Hepatic stellate cell (primary cell): ENCODE measurements at regions not wholly inside any gene's neighbourhood (a gene's known extent, or its start where the extent isn't known, plus 50 kb on each side); places are given as distances from the start of the nearest gene placed in this dataset.
A peak's percentile ranks its signal among the peaks of the same experiment; 100 is the strongest.
"Not testable (repeated sequence)": the region's sequence is repeated elsewhere in the genome, so short reads cannot be mapped to it uniquely, and the experiment has no call there.

Experiments
- DNase-seq: peaks from one replicate; pipeline ENCODE4 v3.0.0; 2011; ENCODE audit warnings: low spot score

DNA sequence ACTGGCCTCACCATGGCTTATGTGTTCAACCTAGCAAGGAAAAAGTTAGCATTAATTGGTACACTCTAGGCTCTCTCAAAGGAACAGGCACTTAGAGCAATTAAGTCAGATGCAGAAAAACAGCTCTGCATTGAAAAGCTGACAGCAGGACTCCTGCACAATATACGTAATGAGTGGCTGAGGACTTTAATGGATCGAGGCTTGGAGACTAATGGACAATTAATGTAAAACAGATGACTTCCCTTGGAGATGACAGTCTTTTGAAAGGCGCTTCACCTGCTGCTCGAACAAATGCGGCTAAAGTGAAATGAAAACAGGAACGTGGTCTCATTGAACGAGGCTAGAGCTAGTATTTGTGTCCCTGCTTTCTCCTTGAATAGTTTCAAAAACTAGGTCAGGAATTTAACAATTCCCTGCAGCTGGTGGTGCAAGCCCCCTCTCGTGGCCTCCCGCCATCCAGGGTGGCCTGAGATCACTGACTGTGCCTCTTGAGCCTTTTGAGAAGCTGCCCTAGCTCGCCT lies 137.1 kb downstream of the ELOVL4 start:
- DNase-seq, result no peak

DNA sequence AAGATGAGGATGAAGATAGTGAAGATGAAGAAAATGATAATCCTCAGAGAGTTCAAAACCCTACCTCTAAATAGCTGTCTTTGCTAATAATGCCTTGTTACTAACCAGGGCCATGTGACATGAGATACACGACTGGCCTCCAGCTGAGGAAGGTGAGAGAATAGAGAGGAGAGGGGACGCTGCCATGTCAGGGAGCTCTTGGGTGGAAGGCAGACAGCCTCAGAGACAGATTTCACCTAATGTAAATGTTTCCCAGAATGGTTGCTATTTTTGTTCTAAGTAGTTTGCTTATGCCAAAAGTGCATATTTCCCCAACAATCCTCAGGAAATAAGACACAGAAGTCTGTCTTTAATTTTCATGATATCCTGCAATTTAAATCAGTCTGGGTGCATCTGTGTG lies 138.4 kb downstream of the ELOVL4 start:
- no peak for DNase-seq

DNA sequence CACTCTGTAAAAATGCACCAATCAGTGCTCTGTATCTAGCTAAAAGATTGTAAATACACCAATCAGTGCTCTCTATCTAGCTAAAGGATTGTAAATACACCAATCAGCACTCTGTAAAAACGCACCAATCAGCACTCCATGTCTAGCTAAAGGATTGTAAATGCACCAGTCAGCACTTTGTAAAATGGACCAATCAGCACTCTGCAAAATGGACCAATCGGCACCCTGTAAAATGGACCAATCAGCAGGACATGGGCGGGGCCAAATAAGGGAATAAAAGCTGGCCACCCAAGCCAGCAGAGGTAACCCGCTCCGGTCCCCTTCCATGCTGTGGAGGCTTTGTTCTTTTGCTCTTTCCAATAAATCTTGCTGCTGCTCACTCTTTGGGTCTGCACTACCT lies 140.7 kb downstream of the ELOVL4 start:
- DNase-seq, result not testable (repeated sequence)

DNA sequence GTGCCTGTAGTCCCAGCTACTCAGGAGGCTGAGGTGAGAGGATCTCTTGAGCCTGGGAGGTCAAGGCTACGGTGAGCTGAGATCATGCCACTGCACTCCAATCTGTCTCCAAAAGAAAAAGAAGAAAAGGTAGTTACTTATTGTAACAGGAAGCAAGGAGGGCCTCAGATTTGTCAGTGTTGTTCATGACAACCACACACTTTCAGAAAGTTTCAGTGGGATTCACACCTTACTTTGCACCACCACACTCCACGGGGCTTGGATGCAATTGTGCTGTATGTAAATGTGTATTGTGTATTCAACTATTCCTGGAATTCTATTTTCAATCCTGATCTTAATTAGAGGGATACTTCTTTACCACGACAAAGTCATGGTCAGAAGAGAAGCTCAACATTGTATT lies 142.6 kb downstream of the ELOVL4 start:
- no peak for DNase-seq

DNA sequence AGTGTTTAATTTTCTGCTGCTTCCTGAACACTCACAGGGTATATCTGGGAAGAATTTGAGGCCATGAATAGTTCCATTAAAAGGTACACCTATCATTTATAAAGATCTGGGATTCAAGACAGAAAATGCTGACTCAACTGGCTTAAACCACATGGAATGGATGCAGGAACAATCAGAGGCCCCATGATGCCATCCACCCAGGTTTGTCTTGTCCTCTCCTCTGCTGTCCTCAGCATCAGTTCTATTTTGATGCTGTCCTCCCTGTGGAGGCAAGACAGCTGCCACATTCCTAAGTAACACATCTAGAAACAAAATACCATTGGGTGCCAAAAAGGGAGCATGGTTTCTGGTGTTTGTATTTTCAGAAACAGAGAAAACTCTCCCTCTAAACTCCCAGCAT lies 143.4 kb downstream of the ELOVL4 start:
- DNase-seq, result no peak

DNA sequence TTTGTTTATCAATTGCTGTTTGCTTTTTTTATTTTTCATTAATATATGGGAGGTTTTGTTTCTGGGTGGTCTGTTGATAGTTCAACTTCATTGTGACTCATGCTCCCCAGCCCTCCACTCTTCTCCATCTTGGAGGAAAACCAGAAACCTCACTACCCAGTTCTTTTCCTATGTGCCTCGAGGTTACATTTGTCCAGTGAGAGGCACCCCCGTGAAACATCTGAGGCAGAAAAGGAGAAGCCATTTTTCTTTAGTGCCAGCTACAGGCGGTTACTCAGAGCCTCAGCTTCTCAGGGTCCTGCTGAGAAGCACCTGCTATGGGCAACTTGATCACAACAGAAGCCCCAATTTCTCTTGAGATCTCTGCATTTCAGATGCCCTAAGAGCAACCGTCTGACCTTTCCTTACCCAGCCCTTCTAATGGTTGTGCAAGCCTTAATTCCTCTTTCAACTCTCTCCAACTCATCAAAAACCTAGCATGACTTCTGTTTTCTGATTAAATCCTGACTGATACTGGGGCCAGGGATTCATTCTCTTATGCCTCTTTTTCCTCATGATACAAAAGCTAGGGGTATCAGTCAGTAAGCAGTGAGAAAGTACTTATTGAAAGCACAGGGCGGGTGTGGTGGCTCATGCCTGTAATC lies 144.6 kb downstream of the ELOVL4 start:
- no peak for DNase-seq

DNA sequence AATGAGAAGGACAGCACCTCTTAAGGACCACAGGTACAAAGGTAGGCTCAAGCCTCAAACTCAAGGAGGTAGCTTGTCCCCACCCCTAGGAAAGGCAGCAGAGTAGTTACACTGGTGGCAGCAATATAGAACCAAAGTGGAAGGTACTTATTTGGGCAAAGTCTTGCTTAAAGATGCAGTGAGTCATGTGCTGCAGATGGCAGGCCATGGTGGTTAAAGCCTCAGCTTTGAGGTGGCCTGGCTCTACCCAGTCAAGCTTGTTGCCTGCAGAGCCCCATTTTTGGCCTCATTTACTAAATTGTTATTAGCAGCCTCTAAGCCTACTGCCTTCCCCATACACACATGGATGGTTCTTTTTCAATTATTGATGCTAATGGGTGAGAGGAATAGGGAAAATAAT lies 146.0 kb downstream of the ELOVL4 start:
- no peak for DNase-seq

DNA sequence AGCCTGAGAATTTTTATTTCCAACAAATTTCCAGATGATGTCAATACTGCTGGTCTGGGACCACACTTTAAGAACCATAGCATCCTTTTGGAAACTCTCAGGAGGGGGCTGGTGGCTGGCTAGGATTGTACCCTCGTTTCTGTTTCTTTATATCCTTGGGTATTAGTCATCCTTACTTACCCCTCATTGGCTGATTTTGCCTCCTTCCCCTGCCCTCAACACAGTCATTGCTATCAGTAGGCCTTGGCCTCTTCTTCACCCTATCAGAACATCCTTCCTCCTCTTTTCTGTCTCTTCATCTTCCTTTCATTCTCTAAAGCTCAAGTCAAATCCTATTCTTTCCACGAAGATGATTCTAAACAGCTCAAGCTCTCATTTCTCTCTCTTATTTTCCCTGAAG lies 148.5 kb downstream of the ELOVL4 start:
- DNase-seq, result no peak

DNA sequence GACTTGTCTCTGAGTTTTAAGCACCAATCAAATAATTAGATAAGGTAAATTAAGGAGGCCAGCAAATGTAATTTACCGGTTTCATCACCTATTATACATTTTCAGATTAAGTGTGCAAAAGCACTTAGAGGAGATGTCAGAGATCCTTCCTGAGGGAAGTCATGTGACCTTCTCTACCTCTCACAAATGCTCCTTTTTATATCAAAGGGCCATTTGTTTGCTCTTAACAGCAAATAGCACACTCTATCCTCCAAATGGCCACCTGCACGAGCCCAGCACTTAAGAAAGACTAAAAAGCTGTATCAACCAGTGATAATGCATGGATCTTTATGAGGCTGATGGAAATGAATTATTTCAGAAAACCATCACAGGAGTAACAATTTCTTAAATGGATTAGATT lies 149.4 kb downstream of the ELOVL4 start:
- no peak for DNase-seq

DNA sequence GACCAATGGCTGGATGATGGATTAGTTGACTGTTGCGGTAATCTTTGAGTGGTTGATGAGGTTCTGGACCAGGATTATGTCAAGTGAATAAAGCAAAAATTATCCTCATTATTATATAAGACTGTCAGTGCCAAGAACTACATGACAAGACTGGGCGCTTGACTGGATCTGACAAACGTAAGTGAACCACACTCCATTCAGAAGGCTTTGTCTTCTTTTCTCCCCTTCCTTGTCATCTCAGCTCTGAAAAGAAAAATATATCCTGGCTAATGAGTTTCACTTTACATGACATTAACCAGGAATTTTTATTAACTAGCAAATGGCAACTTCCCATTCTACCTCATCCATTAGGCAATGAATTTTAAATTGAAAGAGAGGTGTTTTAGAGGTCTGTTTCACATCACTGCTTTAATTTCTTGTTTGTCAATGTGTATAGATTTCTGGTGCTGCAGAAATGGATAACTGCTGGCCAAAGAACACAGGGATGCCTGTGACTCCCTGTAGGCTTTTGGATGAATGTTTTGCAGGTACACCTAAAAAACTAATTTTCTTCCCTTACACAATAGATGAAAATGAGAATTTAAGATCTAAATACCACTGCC lies 150.1 kb downstream of the ELOVL4 start:
- no peak for DNase-seq

DNA sequence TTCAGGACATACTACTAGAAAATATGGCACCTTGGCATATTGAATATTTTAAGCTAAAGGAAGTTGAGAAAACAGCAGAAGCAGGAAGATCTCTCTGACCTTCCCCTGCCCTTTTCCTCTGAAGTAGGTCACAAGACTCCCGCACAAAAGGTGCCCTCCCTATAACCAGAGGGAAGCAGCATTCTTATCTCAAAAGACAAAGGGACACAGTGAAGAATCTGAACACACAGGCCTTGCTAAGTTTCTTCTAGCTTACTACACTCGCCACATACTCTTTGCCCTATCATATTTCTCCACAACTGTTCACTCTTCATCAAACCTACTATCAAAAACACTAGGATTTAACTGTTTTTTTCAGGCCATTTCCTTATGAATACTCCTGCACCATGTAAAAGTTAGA lies 151.2 kb downstream of the ELOVL4 start:
- DNase-seq, result no peak

DNA sequence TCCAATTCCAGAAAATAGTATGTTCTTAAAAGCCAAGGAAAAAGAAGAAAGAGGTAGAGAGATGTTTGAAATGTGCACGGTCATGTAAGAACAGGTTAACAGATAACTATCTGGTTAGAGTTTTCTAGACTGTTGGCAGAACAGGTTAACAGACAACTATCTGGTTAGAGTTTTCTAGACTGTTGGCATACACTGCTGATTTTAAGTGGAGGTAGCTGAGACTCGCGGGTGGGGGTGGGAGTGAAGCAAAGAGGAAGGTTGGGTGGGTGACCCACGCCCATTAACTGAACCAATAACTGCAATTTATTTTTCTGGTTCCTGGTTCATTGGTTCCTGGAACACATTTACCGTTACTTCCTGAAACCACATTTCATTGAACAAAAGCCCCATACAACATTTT lies 157.5 kb downstream of the ELOVL4 start:
- DNase-seq, result no peak

DNA sequence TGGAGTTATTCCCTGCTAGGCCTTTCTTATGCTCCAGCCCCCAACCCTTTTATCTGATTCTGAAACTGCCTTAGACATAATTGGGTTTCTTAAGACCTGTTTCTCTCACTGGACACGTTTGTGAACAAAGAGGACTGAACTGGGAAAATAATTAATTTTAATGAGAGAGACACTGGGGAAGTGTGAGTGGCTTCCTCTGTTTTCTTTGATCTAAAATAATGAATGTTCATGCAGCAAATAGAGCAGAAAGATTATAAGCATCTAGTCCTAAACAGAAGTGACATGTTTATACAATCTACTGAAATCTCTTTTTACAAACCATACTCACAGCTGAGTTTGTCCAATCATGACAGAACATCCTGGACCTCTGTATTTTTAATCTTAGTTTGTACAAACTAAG lies 157.6 kb downstream of the SH3BGRL2 start:
- DNase-seq, result no peak

DNA sequence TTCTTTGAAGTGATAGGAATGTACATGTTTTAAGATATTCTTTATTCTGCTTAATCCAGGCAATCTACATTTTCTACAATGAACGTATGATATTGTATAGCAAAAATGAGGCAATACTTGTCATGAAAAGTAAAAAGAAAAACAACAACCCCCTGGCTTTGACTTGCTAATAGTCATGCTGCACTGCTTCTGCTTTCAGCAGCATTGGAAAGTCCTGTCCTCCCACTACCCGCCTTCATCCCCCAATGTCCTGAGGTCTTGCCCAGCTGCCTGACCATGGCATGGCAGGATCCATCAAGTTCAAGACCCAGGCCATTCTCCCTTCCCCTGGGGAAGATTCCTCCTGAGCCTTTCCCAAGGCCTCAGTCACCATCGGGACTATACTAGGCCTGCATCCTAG lies 156.5 kb downstream of the SH3BGRL2 start:
- DNase-seq, result no peak

DNA sequence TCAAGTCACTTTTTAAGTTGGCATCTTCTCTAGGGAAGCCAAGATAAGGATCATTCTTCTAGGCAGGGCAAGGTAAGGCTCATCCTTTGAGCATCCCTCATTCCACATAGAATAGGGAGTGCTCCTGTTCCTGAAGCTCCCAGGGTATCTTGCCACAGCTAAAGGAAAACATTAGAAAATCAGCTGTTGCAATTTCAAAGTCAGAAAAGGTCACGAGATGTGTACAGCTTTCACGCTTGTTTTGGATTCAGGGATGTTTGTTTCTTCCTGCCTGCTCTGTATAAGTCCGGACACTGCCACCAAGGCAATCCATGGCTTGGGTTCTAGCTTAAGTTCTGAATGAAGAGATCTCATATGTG lies 153.2 kb downstream of the SH3BGRL2 start:
- no peak for DNase-seq

DNA sequence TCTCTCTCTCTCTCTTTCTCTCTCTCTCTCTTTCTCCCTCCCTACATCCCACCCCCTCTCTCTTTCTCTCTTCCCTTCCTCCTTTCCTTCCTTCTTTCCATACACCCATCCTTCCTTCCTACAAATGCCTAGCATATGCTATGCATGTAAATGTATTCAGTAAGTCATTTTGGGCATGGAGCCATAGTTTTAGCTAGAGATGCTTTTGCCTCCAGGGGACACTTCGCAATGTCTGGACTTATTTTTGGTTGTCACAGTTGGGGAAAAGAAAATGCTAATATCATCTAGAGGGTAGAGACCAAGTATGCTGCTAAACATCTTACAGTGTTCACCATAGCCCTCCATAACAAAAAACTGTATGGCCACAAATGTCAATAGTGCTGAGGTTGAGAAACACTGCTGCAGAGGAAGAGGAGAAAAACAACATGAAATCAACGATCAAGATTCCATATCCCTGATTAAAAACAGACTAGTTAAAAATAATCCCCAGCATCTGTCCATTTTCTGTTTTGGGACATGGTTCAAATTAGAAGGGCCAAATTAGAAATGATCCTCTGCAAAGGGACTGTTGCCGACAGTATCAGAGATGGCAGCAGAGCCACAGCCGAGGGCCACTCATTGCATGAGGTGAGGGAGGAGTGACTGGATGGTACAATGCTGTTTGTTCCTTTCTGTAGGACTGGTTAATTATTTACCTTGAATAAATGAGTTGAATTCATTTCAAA lies 152.7 kb downstream of the SH3BGRL2 start:
- DNase-seq, result no peak

DNA sequence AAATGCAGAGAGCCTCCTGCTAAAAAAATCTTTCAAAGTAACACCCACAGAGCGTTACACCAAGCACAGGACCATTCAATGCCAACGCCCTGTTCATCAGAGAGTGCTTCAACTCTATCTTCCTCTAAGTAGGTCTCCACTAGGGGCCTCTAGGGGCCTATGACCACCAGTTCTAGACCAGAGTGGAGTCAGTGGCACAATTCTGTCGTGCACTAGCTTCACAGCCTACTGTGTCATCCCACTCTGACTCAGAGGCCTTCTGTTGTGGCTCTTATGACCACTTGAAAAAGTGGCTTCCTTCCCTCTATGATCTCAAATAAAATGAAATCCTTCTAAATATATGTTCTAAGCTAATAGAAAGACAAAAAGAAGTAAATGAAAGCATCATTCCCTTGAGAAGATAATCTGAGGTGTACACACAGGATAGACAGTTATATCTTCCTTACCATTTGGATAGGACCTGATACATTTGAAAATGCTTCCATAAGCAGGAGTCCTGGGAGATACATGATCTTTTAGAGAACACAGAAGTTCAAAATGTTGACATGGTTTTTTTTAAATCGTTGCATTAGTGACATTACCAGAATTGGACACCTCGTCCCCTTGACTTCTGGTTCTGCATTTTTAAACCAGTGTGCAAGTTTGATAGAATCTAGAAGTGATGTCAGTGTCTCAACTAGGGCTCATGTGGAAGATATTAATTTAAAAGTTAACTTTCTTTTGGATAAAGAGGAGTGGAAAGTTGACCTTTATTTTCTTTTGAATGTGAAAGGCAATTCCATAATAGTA lies 151.9 kb downstream of the SH3BGRL2 start:
- no peak for DNase-seq

DNA sequence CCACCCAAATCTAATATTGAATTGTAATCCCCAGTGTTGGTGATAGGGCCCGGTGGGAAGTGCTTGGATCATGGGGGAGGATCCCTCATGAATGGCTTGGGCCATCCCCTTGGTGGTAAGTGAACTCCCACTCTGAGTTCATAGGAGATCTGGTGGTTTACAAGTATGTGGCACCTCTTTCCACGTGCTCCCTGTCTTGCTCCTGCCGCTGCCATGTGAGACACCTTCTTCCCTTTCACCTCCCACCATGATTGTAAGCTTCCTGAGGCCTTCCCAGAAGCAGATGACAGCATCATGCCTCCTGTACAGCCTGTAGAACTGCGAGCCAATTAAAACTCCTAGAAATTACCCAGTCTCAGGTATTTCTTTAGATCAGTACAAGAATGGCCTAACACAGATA lies 150.8 kb downstream of the SH3BGRL2 start:
- no peak for DNase-seq

DNA sequence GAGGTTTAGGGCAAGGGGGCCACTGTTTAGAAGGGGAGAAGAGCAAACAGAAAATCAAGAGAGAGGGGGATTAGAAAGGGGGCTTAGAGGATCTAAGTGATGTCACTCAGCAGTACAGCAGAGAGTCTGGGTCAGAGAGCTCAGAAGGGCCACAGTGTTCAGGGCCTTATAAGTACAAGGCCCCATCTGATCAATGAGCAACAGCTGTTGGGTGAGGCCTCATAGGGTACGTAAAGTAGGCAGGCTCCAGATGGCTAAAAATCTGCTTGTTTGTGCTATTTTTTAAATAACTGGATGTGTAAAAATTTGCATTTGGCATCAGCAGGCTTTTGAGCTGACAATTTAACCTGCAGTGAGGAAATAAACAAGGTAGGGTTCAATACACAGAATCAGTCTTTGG lies 149.8 kb downstream of the SH3BGRL2 start:
- no peak for DNase-seq

DNA sequence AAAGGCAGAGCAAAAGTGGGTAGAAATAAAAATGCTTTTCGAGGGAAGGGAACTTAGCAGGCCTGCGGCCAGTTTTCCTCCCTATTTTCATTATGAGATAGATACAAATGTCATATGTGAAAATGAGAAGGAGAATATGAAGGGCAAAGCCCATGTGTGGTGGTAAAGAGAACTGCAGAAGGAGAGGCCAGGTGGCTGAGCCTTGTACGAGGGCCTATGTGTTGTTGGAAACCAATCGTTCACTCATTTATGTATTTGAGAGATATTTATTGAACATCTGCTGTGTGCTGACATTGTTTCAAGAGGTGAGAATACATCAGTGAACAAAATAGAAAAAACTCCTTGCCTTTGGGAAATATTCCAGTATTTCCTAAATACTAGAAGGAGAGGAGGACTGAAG lies 147.7 kb downstream of the SH3BGRL2 start:
- DNase-seq, result no peak

DNA sequence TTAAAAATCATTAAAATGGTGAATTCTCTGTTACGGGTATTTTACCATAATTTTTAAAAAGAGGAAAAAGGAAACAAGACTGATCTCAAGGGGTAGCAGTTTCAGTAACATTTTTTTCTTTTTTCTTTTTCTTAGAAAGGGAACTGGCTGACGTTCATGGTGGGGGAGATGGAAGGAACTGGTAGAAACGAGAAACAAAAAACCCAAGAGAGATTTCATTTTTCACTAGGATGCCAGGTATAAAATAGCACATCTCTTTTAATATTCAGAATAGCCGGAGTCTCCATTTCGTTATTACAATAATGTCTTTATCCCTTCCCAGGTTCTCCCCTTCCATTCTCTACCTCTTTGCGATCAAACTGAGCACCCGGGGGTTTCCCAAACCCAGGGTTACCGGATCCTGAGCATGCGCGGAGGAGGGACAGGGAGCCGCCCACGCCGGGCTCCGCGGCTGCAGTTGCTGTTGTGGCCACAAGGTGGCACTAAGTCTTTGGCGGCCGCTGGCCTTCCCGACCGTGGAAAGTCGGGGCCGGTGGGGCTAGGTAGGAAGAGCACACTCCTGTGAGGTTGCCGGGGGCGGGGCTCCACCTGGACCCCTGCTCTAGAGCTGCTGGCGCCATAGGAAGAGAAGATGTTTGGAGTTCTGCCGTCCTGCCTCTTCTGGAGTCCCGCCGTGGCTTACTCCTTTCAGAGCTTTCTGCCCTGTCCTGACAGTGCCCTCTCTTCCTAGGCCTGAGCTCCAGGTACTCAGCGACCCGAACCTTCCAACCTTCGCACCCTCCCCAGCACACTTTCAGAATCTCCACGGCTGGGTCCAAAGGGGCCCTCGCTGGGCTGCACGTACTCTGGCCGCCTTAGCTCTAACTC lies 146.8 kb downstream of the SH3BGRL2 start:
- peak; percentile 92 for DNase-seq

DNA sequence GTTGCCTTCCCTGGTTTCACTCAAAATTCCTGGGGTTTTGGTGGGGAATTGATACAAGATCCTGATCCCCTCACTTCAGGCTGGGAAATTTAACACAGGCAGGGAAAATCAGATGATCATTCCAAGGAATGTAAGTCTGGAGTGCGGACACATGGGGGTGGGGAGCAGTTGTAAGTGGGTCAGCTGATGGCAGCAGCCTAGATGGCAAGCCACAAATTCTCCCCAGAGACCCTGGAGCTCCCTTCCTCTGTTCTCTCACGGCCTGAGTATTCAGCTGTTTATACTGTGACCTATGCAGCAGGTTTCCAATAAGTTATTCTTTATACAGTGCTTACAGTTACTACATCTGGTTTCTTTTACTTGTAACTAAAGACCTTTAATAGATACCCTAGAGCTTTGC lies 144.9 kb downstream of the SH3BGRL2 start:
- DNase-seq, result no peak
